Muscle of arm (tissue), 1 donor: ENCODE measurements at regions not wholly inside any gene's neighbourhood (a gene's known extent, or its start where the extent isn't known, plus 50 kb on each side); places are given as distances from the start of the nearest gene placed in this dataset.
"Not testable (repeated sequence)": the region's sequence is repeated elsewhere in the genome, so short reads cannot be mapped to it uniquely, and the experiment has no call there.

Source experiments
- DNase-seq: peaks from one replicate; pipeline ENCODE4 v3.0.0-alpha.2; 2013

DNA sequence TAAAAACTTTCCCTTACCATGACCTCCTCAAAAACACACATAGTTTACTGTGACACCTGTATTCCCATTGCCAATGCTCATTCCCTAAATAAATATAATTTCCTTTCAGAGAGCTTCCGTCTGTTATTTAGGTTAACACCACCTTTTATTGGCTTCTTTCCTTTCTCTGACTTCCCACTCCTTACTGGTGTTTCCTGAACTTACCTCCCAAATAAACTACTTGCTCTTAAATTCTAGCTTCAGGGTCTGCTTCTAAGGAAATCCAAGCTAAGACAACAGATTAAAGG, 67.4 kb upstream of the ZNF746 start:
- no peak for DNase-seq

DNA sequence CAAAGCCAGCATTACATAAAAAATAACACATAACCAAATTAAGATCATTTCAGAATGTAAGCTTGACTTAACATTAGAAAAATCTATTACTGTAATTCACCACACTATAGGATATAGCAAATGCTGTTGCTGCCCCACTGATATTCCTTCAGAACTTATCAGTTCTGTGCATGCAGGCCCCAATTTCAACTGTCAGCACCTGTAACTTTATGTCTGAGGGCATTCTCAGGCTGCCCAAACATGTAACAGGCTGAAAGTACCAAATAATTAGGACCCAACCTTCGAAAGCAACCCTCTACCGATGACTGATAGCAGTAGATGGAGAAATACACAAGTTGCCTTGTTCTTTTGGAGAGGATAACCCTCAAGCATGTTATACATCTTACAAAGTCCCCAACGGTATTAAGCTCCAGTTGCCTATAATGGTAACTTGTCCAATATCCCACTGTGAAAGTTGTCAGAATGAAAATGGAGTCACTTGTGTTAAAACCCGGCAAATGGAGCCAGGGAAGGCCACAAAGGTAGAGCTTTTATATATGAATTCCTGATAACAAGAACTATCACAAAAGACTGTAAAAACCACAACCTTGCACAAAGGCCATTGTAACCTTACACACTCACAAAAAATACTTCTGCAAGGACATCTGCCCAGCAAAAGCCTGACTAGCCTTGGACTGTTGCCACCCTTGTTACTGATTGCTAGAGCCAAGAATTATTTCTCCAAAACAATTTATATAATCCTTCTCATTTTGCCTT, 66.9 kb upstream of the ZNF746 start:
- no peak for DNase-seq

DNA sequence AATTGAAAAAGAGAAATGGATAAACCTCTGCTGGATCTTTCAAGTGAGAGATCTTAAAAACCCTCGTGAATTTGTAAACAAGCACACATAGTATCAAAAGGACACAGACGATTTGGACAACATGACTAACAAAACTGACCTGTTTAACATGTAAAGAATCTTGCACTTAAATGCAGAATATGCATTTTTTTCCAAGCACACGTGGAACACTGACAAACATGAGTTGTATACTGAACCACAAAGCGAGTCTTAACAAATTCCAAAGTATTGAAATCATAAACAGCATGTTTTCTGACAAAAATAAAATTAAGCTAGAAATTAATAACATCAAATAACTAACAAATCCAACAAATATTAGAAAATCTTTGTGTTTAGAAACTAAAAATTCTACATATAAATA, 65.0 kb upstream of the ZNF746 start:
- no peak for DNase-seq

DNA sequence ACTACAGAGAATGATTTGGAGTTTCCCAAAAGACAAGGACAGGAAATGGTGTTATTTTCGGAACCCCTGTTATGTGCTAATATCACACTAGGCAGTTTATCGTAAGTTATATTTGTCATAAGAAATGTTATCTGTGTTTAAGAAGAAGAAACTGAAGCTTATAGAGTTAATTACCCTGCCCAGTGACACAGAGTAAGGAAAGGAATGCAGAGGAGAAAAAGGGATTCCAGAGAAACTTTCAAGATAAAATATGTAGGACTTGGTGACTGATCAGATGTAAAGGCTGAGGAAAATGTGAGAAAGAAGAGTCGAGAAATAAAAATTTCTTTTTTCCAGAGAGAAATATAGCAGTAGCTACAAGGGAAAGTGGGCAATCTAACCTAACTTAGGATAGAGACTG, 63.5 kb upstream of the ZNF746 start:
- DNase-seq: no peak

DNA sequence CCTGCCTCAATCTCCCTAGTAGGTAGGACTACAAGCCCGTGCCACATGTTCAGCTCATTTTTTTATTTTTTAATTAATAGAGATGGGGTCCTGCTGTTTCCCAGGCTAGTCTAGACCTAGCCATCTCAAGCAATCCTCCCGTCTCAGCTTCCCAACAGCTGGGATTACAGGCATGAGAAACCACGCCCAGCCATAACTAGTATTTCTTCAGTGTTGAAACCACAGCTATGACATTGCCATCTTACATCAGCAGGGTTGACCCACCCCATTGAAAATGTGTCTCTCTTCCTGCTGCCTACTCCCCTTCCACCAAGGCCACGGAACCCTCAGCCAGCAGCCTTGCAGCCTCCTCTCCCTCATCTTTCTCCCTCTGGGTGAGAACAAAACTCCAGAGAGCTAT, 62.1 kb upstream of the ZNF746 start:
- no peak for DNase-seq

DNA sequence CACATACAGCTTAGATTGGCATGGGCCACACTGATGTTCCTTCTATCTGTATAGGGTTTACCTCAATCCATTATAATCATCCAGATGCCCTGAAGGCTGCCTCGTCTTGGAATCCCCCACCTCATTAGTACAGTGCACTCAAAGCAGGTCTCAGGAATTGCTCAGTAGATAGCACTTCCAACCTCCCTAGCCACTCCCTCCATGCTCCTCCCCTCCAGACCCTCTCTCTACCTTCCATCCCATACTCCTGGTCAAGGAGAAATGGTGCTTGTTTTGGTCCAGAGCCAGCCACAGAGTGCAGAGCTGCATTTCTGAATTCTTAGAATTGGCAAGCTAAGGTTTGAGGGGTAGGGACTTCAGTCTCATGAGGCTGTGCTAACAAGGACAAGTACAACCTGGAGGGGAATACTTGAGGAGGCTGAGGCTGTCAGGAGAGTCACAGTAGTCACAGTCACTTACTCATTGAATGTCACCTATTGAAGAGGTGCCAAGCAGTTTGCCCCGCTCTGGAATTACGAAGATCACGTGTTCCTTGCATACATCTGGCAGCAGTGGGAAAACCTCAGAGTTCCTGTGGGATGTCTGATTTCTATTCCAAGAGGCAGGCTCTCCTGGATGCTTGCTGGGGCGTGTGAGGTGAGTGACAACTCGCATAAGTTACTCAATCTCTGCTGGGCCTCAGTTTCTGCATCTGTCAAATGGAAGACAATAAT, 60.7 kb upstream of the ZNF746 start:
- no peak for DNase-seq

DNA sequence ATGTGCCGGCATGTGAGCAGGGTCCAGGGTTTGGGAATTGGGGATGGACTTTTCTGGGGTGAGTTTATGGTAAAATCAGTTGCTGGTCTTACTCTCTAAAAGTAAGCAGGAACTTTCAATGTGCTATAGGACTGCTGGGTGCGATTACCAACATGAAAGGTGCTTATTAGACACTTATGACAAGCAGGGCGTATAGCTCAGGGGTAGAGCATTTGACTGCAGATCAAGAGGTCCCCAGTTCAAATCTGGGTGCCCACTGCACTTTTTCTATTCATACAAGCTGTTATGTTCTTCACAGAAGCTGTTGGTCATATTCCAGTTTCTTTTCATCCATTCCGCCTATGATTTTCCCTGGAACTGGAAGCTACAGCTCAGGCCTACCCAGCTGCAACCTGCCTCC, 58.9 kb upstream of the ZNF746 start:
- DNase-seq: not testable (repeated sequence)

DNA sequence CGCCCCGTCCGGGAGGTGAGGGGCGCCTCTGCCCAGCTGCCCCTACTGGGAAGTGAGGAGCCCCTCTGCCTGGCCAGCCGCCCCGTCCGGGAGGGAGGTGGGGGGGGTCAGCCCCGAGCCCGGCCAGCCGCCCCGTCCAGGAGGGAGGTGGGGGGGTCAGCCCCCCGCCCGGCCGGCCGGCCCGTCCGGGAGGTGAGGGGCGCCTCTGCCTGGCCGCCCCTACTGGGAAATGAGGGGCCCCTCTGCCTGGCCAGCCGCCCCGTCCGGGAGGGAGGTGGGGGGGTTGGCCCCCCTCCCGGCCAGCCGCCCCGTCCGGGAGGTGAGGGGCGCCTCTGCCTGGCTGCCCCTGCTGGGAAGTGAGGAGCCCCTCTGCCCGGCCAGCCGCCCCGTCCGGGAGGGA, 57.2 kb upstream of the ZNF746 start:
- DNase-seq: not testable (repeated sequence)

DNA sequence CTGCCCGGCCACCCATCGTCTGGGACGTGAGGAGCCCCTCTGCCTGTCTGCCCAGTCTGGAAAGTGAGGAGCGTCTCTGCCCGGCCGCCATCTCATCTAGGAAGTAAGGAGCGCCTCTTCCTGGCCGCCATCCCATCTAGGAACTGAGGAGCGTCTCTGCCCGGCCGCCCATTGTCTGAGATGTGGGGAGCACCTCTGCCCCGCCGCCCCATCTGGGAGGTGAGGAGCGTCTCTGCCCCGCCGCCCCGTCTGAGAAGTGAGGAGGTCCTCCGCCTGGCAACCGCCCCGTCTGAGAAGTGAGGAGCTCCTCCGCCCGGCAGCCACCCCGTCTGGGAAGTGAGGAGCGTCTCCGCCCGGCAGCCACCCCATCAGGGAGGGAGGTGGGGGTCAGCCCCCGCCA, 56.4 kb upstream of the ZNF746 start:
- not testable (repeated sequence) for DNase-seq

DNA sequence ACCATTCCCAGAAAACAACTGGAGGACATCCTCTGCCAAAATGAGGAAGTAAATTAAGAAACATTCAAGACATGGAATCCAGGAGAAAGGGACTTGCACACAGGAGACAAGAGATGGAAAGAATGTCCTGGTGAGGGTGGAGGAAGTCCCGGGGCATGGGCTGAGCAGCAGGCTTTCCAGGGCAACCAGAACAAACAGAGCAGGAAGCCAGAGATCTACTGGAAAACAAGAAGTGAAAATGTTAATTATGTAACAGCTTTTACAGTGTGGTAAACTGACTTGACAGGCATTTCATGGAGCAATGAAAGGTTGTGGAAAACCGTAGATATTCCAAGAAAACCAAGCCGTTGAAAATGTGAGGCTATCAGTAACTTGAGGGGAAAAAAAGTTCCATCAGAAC, 55.2 kb upstream of the ZNF746 start:
- no peak for DNase-seq
